LNCAP (cell line): ENCODE measurements at regions not wholly inside any gene's neighbourhood (a gene's known extent, or its start where the extent isn't known, plus 50 kb on each side); places are given as distances from the start of the nearest gene placed in this dataset.

ENCODE experiments used
- CTCF ChIP-seq: fragments of 450-650 bp; IDR thresholded peaks from 2 replicates; pipeline ENCODE4 v1.5.1; 2017; ENCODE audit warnings: mild to moderate bottlenecking

DNA sequence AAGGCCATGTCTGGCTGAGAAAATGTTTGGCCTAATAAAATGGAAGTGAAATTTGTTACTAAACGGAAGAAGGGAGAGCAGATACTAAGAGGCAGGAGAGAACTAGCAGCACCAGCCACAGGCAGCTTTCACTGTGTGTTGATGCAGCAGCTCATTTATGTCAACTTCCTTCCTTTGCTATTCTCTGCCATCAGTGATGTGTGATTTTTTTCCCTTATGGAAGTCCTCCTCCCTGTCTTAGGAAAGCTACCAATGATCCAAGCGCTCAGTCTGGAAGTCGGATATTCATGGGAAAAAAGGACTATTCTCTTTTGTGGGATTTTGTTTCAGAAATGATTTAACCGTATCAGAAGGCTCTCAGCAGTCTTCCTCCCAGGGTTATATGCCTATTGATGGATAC lies 1629.2 kb downstream of the CDH8 start:
- no peak for TF ChIP-seq CTCF

GRCh38 chr16:60405286-60405685 lies 1631.0 kb downstream of the CDH8 start:
- TF ChIP-seq CTCF: no peak

- no peak for TF ChIP-seq CTCF
Measured at GRCh38 chr16:60404401-60404800, 1631.8 kb downstream of the CDH8 start.

- no peak for TF ChIP-seq CTCF
Measured at GRCh38 chr16:60392380-60392779, 1643.9 kb downstream of the CDH8 start.

DNA sequence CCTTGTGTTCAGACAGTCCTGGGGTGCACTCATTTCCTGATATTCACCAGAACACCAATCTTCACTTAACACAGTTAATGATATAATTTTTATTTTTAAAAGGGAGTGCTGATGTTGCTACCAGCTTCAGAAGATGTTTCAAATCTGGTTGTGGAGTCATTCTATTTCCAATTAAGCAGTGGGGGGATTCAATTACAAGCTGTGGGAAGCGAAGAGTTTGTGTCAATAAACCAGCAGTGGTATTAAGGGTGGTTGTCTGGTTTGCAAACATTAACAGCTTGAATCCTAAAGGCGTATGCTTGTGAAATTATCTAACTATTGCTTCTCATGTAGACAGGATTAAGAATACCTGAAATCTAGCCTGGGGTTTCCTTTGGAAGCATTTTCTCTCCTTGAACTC lies 1637.5 kb upstream of the GOT2 start:
- TF ChIP-seq CTCF: no peak

- TF ChIP-seq CTCF: no peak
Measured at GRCh38 chr16:60367739-60368138, 1633.6 kb upstream of the GOT2 start.

DNA sequence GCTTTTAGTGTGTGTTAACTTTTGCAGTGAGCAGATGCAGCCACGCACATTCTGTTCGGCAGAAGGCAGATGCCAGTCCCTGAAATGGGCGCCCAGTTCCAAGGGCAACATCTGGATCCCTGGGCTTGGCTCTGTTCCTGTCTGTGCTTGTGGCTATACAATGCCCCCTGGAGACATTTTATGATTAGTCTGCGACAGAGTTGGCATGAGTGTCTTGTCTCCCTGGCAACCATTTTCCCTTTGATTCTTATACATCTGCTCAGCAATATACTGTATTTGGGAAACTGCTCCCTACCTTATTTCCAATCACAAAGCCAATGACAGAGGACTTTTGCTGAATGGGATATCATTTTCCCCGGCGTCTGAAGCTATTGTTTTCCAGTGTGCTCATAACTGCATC lies 1629.5 kb upstream of the GOT2 start:
- TF ChIP-seq CTCF: no peak

DNA sequence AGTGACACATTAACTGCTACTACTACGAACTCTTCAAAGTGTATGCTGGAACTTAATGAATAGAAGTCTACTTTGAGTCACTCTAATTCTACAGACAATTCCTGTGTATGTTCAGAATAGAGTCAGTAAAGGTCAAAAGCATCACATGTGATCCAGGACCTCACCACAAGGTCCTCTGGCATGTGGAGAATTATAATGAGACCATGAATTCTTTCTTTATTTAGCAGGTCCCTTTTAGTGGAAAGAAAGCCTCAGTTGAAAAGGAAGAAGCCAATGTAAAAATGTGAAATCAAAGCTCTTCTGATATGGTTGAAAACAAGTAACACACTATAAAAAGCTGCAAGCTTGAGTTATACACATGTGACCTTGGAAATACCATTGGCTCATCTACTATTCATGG lies 1612.1 kb upstream of the GOT2 start:
- TF ChIP-seq CTCF: no peak
